Type B pancreatic cell (in vitro differentiated cells): ENCODE measurements at regions not wholly inside any gene's neighbourhood (a gene's known extent, or its start where the extent isn't known, plus 50 kb on each side); places are given as distances from the start of the nearest gene placed in this dataset.

Experiments
- DNase-seq: peaks from one replicate; pipeline ENCODE4 v3.0.0; 2021; ENCODE audit warnings: mixed read lengths; ENCODE audit not compliant: unreplicated experiment; ENCODE audit errors: extremely low spot score
- H3K27ac Mint-ChIP-seq: 2 replicates; pipeline ENCODE4 v1.8.0; 2021; ENCODE audit warnings: mild to moderate bottlenecking, mixed read lengths
- H3K27me3 Mint-ChIP-seq: 2 replicates; pipeline ENCODE4 v1.8.0; 2021; ENCODE audit warnings: mixed read lengths
- H3K36me3 Mint-ChIP-seq: 2 replicates; pipeline ENCODE4 v1.8.0; 2021; ENCODE audit warnings: mixed read lengths
- H3K4me1 Mint-ChIP-seq: one replicate; pipeline ENCODE4 v1.8.0; 2021; ENCODE audit warnings: mixed read lengths; ENCODE audit not compliant: unreplicated experiment
- H3K4me3 Mint-ChIP-seq: 2 replicates; pipeline ENCODE4 v1.8.0; 2021; ENCODE audit warnings: mild to moderate bottlenecking, mixed read lengths
- H3K9me3 Mint-ChIP-seq: 2 replicates; pipeline ENCODE4 v1.8.0; 2021; ENCODE audit warnings: mixed read lengths
- TF ChIP-seq, protein P1 (sequence below): fragments of 200-600 bp; sonication (generic); conservative IDR thresholded peaks from 2 replicates; pipeline ENCODE4 v1.5.0; 2021; ENCODE audit warnings: antibody characterized with exemption, mild to moderate bottlenecking

DNA sequence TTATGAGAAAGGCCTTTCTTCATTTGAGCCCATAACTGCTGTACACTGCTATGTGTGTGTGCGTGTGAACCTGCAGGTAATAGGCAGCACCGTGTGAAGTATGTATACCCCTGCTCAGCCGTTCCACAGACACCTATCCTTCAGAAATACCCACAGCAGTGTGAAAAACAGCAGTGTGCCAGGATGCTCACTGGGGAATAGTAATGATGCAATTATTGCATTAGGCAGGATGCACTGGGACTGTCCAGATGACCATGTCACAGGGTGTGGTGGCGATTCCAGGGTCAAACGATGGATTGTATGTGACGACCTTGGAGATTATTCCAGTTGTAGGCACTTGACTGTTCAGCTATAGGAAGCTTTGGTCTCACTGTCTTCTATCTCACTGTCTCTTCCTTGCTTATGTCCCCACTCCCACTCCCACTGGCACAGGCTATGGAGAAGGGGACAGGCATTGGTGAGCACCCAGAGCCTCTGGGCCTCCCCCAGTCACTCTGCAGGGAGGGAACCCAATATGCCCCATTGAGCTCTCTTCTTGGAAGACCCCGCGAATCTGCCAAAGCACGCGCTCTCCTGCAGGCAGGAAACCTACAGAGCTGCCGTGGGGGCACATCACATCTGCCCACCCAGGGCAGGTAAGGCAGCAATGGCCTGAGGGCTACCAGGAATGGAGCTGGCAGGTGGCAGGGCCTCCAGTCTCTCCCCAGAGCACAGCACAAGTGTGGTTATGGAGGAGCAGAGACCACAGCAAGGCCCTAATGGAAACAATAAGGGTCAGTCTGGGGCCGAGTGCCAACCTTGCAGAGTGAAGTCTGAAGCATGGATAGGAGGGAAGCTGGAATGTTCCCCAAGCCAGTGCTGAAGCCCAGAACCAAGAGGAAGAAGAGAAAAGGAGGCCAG lies 518.9 kb upstream of the RAB6C start:
- H3K9me3 Mint-ChIP-seq = no peaks in the 10 kb centered on the region
- no peak for DNase-seq
- H3K4me3 Mint-ChIP-seq = no peak overlapping the region
- TF ChIP-seq, protein P1, sequence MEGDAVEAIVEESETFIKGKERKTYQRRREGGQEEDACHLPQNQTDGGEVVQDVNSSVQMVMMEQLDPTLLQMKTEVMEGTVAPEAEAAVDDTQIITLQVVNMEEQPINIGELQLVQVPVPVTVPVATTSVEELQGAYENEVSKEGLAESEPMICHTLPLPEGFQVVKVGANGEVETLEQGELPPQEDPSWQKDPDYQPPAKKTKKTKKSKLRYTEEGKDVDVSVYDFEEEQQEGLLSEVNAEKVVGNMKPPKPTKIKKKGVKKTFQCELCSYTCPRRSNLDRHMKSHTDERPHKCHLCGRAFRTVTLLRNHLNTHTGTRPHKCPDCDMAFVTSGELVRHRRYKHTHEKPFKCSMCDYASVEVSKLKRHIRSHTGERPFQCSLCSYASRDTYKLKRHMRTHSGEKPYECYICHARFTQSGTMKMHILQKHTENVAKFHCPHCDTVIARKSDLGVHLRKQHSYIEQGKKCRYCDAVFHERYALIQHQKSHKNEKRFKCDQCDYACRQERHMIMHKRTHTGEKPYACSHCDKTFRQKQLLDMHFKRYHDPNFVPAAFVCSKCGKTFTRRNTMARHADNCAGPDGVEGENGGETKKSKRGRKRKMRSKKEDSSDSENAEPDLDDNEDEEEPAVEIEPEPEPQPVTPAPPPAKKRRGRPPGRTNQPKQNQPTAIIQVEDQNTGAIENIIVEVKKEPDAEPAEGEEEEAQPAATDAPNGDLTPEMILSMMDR = no peak
- no peaks in the 10 kb centered on the region for H3K36me3 Mint-ChIP-seq
- H3K4me1 Mint-ChIP-seq = no peaks in the 10 kb centered on the region
- H3K27ac Mint-ChIP-seq = no peak overlapping the region
- no peaks in the 10 kb centered on the region for H3K27me3 Mint-ChIP-seq

DNA sequence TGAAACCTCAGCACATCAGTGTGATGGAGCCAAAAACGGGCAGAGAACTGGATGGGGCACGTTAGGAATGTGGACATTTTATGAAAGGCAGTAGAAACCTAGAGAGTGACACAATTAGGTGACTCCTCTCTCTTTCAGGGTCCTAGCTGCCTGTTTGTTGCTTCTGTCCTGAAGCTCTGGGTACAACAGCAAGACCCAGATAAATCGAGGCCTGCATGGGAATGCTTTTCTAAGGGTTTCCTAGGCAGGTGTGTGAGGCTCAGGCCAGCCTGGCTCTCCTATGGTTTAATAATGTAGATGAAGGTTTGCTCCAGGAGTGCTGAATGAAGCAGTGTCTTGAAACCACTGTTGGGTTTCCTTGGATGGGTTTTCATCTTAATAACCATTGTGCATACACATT lies 517.1 kb upstream of the RAB6C start:
- Mint-ChIP-seq H3K4me3 (no peak overlapping the region), H3K9me3 (no peaks in the 10 kb centered on the region), H3K27ac (no peak overlapping the region), H3K4me1 (no peaks in the 10 kb centered on the region), H3K27me3 (peaks cover 10% of the 10 kb centered on the region), H3K36me3 (no peaks in the 10 kb centered on the region)
- TF ChIP-seq, protein P1 = no peak
- DNase-seq = no peak

DNA sequence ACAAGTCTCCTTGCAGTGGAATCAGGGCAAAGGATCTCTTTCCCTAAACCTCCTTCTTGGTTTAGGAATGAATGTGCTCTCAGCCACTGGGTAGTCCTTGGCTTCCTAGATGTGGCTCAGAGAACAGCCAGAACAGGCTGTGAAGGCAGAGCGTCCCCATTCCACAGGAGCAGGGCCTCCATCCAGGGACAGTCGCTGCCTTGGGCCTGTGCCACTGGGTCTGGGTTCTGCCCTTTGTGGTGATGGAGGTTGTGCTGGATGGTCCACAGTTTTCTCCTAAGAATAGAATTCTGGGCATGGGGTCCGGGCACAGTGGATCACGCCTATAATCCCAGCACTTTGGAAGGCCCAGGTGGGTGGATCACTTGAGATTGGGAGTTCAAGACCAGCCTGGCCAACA lies 516.5 kb upstream of the RAB6C start:
- H3K9me3 Mint-ChIP-seq = no peaks in the 10 kb centered on the region
- H3K27me3 Mint-ChIP-seq = peaks cover 10% of the 10 kb centered on the region
- no peak overlapping the region for H3K27ac Mint-ChIP-seq
- TF ChIP-seq, protein P1 = no peak
- H3K4me3 Mint-ChIP-seq = no peak overlapping the region
- no peak for DNase-seq
- no peaks in the 10 kb centered on the region for H3K36me3 Mint-ChIP-seq
- H3K4me1 Mint-ChIP-seq = no peaks in the 10 kb centered on the region

DNA sequence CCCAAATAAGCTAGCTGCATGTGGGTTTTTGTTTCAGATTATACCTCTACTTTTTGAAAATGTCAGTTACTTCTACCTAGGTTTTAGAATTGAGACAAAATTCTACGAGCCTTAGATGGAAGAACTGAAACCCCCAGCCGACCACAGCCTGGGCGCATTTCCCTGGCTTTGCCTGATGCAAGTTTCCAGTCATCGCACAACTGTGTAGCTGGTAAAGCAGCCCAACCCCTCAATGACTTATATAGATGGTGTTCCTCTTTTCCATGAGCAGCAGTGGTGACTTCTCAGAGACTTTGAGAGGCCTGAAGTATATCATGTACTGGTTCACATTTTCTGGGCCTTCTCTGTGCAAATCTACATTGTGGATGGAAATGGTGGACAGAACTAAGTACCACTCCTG lies 515.4 kb upstream of the RAB6C start:
- Mint-ChIP-seq H3K36me3 (no peaks in the 10 kb centered on the region), H3K27me3 (peaks cover 16% of the 10 kb centered on the region), H3K4me3 (no peak overlapping the region)

DNA sequence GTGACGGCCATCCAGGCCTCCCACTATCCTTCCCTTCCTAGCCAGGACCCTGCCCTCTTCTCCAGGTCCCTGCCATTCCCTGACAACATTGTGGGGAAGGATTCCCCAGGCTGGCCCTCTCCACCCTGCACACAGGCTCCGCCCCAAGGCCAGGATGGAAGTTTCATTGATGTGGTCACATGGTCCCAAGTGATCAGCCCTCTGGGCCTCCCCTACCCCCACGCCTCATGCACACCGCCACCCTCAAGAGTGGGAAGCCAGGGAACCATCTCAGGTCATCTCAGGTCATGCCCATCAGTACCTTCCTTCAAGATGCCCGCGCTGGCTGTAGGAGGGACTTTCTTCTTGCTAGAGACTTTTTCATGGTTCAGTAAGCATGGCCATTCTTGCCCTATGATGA lies 514.8 kb upstream of the RAB6C start:
- H3K9me3 Mint-ChIP-seq = no peaks in the 10 kb centered on the region
- TF ChIP-seq, protein P1 = no peak
- no peaks in the 10 kb centered on the region for H3K36me3 Mint-ChIP-seq
- DNase-seq = no peak
- peaks cover 19% of the 10 kb centered on the region for H3K27me3 Mint-ChIP-seq
- no peaks in the 10 kb centered on the region for H3K4me1 Mint-ChIP-seq
- no peak overlapping the region for H3K4me3 Mint-ChIP-seq
- H3K27ac Mint-ChIP-seq = no peak overlapping the region

More for the DNA sequence above, 515.4 kb upstream of the RAB6C start:
- Mint-ChIP-seq H3K27ac (no peak overlapping the region), H3K4me1 (no peaks in the 10 kb centered on the region), H3K9me3 (no peaks in the 10 kb centered on the region)
- TF ChIP-seq, protein P1 = no peak
- DNase-seq = no peak
